COLO829 (cell line): ENCODE measurements at regions not wholly inside any gene's neighbourhood (a gene's known extent, or its start where the extent isn't known, plus 50 kb on each side); places are given as distances from the start of the nearest gene placed in this dataset.
"Not testable (repeated sequence)": the region's sequence is repeated elsewhere in the genome, so short reads cannot be mapped to it uniquely, and the experiment has no call there.

ENCODE experiments used
- DNase-seq: peaks from one replicate; pipeline ENCODE4 v3.0.0; 2012; ENCODE audit warnings: low spot score

- no peak for DNase-seq
Observed at GRCh38 chr16:8187782-8188372, 402.4 kb downstream of the TMEM114 start.

DNA sequence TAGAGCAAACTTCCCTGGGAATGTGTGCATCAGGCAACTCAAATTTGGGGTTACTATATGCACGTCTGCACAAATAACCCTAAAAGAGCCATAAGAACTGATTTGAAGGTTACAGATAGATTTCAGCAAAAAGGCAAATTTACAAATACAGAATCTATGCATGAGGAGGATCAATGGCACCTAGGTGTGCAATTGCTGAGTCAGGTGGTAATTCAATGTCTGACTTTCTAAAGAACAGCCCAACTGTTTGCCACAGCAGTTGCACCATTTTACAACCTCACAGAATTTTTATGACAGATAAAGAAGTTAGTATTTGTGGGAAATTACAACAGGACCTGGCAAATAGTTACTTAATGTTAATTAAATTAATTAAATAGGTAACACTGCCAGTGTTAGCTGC lies 405.5 kb downstream of the TMEM114 start:
- DNase-seq: no peak

- DNase-seq: no peak
Observed at GRCh38 chr16:8183176-8184099, 406.9 kb downstream of the TMEM114 start.

- no peak for DNase-seq
Observed at GRCh38 chr16:8182761-8183160, 407.6 kb downstream of the TMEM114 start.

GRCh38 chr16:8179615-8180014 lies 410.7 kb downstream of the TMEM114 start:
- no peak for DNase-seq

DNA sequence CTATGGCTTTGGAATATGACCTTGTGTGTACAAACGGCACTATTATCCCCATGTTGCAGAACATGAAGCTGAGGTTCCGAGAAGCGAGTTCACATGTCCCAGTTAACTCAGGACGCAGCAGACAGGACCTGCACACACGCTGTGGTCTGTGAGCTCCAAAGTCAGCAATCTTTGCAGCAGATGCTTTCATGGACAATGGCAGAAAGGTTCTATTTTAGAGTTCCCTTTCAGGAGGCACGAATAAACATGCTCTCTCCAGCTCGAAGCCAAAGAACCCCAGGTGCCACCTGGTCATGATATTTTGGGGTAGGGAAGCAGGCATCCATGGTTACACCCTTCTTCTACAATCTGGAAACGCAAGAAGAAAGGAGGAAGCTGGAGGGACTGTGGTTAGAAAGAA lies 412.0 kb downstream of the TMEM114 start:
- DNase-seq: no peak

GRCh38 chr16:8175411-8175810 lies 414.9 kb downstream of the TMEM114 start:
- no peak for DNase-seq

DNA sequence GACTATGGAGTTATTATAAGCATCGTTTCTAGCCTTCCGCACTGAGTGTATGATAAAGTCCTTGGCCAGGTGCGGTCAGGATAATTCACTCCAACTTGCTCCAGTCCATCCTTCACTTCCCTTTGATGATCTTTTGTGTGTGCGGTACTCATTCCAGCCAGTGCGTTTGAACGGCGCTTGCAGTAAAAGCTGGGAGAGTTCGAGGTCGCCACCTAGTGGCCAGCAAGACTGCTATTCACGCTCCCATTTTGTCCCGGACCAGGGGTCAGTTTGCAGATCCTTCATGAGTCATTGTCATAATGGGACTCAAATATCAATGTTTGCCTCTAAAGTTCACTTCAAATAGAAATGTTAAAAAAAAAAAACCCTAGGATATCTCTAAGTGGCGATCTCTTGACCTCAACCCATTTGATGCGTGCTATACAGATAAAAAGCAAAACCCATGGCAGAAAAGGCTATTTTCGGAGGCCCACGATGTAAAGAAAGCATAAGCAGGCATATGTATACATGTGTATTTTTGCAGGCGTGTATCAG lies 417.1 kb downstream of the TMEM114 start:
- DNase-seq: peak; percentile 93

DNA sequence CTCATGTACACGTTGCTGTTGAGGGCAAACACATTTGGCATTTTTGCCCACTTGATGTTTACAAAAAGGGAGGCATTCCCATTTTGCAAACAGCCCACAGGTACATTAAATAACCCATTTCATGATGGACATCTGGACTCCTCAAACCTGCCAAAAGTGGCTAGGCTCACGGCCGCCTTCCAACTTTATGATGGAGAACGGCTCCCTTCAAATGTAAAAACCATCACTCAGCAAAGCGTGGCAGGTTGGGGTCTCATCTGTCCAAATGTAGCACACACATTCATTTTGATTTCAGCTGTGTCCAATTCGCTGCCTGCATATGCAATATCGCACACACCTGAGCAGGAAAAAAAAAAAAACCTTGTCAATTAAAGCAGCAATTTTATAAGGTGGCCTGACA lies 417.8 kb downstream of the TMEM114 start:
- no peak for DNase-seq

GRCh38 chr16:8168016-8168415 lies 422.3 kb downstream of the TMEM114 start:
- no peak for DNase-seq

DNA sequence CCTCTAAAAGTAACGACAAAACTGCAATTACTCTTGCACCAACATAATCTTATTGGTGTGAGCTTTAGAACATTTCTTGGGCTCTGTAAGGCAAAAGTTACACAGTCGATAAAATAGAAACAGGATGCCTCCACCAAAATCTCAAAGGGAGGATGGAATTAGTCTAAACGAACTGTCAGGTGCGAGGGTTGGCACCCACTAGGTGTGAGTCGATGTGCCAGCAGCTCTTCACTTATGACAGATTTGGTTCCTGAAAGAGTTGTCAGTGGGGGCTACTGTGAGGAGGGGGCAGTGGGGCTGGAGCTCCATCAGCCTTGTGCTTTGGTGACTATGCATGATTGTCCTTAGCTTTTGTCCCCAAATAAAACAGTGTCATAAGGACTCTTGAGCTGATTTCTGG lies 422.9 kb downstream of the TMEM114 start:
- no peak for DNase-seq

DNA sequence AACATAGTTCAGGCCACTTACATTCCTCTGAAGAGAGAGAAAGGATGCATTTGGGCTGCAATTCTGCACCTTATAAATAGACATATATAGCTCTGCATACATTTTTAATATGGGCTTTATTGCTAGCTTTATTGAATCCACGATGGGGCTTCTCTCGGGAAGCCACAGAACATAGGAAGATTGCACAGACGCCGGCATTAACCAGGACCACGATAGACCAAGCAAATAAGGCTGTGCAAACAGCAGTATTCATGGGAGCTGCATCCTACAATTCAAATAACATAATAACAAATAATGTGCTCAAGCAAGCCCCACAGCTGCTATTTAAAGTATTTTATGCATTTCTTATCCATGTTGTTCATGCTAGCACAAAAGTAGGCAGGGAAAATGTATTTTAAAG lies 432.3 kb downstream of the TMEM114 start:
- no peak for DNase-seq

- no peak for DNase-seq
Observed at GRCh38 chr16:8155275-8155674, 435.0 kb downstream of the TMEM114 start.

DNA sequence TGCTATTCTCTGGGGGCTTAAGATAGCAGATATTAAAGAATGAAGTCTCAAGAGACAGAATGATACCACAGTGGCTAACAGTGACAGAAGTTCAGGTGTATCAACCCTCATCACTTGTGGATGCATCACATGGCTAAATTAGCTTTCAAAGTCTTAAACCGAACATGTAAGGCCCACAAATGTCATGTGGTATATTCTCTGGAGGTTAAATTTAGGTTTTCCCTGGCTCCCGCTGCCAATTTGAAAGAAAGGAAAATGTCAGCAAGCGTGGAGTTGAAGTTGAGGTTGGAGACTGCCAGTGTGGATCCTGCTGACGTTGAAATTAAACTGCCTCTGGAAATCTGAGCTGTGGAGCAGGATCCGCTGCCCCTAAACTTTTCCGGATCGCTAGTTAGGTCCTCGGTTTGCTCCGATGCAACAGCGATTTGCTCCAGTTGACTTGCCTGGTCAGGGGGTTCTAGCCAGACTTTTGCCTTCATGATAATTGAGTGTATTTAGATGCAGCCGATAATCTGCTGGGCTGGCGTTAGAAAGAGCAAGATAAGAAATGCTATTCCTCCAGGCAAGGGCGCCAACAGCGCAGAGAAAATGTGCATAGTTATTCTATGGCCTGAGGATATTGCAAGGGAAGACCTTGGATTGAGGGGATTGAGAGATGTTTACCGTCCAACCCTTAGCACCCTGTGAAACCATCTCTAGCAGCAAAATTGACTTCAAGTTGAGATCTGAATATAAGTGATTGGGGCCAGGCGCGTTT lies 443.9 kb downstream of the TMEM114 start:
- DNase-seq: no peak

- DNase-seq: no peak
Observed at GRCh38 chr16:8138666-8139065, 451.6 kb downstream of the TMEM114 start.

DNA sequence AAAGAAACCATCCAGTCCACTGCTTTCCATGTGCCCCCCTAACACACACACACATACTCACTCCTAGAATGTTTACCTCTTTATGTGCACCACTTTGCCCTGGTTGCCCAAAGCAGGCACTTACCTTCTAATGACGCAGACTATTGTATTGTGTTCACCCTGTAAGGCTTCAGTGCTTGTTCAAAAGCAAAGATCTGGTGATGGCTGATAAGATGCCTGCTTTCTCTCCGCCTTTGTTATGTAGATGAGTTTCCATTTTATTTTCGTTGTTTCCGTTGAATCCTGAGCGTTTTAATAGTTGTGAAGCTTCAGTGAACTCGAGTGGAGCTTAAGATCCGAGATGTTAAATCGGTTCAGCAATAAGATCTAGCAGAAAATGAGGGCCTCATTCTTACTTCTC lies 452.7 kb downstream of the TMEM114 start:
- DNase-seq: no peak

DNA sequence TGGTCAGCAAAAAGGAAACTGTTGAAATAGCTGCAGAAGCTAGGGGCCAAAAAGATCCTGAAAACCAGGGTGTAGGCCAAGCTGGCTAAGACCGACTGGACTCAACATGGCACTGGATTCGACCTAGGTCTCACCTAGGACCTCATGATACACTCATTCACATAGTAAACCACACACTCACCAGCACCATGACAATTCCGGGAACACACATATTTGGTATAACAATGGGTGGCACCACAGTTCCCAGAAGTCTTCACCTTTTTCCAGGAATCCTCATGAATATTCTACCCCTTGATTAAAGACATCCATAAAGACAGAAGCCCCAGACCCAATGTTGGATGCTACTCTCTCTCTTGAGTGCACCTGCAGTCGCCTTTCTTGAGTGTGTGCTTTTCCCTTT lies 460.1 kb downstream of the TMEM114 start:
- DNase-seq: no peak

- DNase-seq: no peak
Observed at GRCh38 chr16:8127070-8127469, 463.2 kb downstream of the TMEM114 start.

DNA sequence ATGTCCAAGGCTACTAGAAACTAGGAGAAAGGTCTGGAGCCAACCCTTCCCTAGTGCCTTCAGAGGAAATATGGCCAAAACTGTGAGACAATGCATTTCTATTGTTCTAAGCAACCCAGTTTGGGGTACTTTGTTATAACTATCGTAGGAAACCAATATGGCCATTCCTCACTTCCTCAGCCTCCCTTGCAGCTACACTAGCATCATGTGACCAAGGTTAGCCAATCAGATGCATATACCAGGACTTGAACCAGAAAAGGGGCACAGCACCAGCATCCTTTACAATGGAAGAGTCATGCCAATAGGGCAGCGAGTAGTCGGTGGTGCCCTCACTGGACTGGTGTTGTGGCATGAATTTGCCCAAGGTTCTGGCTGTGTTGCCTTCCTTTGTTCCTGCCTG lies 464.0 kb downstream of the TMEM114 start:
- no peak for DNase-seq

- no peak for DNase-seq
Observed at GRCh38 chr16:8120001-8120400, 470.3 kb downstream of the TMEM114 start.

DNA sequence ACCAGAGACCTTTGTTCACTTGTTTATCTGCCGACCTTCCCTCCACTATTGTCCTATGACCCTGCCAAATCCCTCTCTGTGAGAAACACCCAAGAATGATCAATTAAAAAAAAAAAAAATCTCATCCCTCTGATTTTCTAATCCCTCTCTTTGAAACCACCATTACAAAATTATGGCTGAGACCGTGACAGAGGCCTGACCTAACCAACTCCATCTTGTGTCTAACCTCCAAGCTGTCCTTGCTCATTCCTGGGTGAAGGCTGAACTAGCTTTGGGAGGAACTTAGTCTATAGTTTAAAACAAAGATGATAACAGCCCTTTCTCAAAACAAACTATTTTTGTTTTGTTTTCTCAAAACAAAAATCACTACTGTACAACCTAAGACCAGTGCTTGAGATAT lies 474.5 kb downstream of the TMEM114 start:
- DNase-seq: no peak

GRCh38 chr16:8114941-8115340 lies 475.4 kb downstream of the TMEM114 start:
- not testable (repeated sequence) for DNase-seq

- DNase-seq: no peak
Observed at GRCh38 chr16:8113843-8114242, 476.5 kb downstream of the TMEM114 start.
